Body of pancreas (tissue), 4 donors: ENCODE measurements at regions not wholly inside any gene's neighbourhood (a gene's known extent, or its start where the extent isn't known, plus 50 kb on each side); places are given as distances from the start of the nearest gene placed in this dataset.

Source experiments
- POLR2A ChIP-seq, 3 donors: fragments of 450-650 bp; IDR thresholded peaks; one replicate each; pipeline ENCODE4 v1.6.1; 2016; ENCODE audit warnings: antibody characterized with exemption in 3 of 3, mild to moderate bottlenecking in 2 of 3
- TF ChIP-seq, protein P1 (sequence below), 7 experiments: fragments of 450-650 bp in 4 of 7; fragments of 200-600 bp in 3 of 7; sonication (generic) in 3 of 7; IDR thresholded peaks; one replicate each; pipeline ENCODE4 v1.5.1; 2016 to 2019; ENCODE audit warnings: antibody characterized with exemption in 7 of 7

DNA sequence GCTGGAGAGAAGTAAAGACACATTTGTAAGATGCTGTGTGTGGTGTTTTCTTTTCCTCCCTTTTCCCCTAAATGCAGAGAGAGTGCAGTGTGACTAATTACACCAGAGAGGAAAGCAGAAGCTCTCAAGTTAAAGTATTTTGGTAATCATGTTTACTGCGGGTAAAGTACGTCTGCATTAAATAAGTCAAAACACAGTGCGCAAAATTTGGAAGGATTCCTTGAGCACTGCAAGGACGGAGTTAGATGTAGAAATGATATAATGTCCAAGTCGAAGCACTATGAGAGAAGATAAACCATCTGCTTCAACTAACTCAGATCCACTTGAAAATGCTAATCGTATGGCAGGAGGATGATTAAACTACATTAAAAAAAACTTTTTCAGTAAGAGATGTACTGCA lies 766.5 kb downstream of the RNF144A start:
- no peak for TF ChIP-seq POLR2A (IDR thresholded peaks at IDR 0.05)
- TF ChIP-seq, protein P1, sequence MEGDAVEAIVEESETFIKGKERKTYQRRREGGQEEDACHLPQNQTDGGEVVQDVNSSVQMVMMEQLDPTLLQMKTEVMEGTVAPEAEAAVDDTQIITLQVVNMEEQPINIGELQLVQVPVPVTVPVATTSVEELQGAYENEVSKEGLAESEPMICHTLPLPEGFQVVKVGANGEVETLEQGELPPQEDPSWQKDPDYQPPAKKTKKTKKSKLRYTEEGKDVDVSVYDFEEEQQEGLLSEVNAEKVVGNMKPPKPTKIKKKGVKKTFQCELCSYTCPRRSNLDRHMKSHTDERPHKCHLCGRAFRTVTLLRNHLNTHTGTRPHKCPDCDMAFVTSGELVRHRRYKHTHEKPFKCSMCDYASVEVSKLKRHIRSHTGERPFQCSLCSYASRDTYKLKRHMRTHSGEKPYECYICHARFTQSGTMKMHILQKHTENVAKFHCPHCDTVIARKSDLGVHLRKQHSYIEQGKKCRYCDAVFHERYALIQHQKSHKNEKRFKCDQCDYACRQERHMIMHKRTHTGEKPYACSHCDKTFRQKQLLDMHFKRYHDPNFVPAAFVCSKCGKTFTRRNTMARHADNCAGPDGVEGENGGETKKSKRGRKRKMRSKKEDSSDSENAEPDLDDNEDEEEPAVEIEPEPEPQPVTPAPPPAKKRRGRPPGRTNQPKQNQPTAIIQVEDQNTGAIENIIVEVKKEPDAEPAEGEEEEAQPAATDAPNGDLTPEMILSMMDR (IDR thresholded peaks at IDR 0.05) = no peak
